SU-DHL-6 (cell line): ENCODE measurements at regions not wholly inside any gene's neighbourhood (a gene's known extent, or its start where the extent isn't known, plus 50 kb on each side); places are given as distances from the start of the nearest gene placed in this dataset.

Experiments
- CTCF ChIP-seq: fragments of 200-600 bp; sonication (generic); IDR thresholded peaks from one replicate; pipeline ENCODE4 v1.5.1; 2017; ENCODE audit warnings: antibody characterized with exemption, mild to moderate bottlenecking, low read length, moderate library complexity; ENCODE audit not compliant: insufficient read depth, poor library complexity, severe bottlenecking
- EZH2phosphoT487 ChIP-seq: fragments of 200-600 bp; sonication (generic), shearing (Covaris generic); conservative IDR thresholded peaks from 2 replicates; pipeline ENCODE4 v1.6.1; 2018; ENCODE audit warnings: mild to moderate bottlenecking, antibody characterized with exemption, low read length, moderate library complexity, mixed read lengths

DNA sequence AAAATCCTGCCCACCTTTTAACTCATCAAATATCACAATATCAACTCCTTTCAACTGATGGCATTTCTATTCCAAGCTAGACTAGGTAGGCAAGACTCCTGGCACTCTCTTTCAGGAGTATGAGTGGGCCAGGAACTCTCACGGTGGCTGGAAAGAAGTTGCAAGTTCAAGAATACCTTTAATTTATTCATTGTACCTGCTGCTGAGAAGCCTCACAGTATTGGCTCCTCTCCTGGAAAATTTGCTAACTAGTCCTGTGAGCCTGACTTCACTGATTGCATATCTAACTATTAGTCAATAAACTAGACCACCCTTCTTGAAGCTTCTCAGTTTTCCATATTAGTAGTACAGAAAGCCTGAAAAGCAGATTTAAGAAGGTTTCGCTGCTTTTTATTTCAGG lies 120.2 kb downstream of the DUSP10 start:
- TF ChIP-seq CTCF (no peak), EZH2phosphoT487 (no peak)
